Activated T-helper 1 cell treated with Interleukin-2 at 50 U/mL for 16 hours (primary cell): ENCODE measurements at regions not wholly inside any gene's neighbourhood (a gene's known extent, or its start where the extent isn't known, plus 50 kb on each side); places are given as distances from the start of the nearest gene placed in this dataset.
"Not testable (repeated sequence)": the region's sequence is repeated elsewhere in the genome, so short reads cannot be mapped to it uniquely, and the experiment has no call there.

Source experiments
- DNase-seq: peaks from one replicate; pipeline ENCODE4 v3.0.0-alpha.2; 2020; ENCODE audit warnings: low read depth

DNA sequence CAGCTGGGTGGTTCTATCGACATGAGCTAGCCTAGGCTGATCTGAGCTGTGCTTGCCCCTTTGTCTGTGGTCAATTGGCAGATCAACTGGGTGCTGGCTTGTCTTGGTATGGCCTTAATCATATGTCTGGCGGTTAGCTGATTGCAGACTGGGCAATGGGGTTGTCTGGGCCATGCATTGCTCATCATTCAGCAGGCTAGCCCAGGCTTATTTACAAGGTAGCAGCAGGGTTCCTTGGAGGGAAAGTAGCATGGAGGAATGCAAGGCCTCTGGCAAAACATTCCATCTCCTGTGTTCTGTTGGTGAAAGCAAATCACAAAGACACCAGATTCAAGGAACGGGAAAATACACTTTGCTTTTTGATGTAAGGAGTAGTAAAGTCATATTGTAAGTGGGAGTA, 84.0 kb upstream of the IVNS1ABP start:
- DNase-seq, result no peak

DNA sequence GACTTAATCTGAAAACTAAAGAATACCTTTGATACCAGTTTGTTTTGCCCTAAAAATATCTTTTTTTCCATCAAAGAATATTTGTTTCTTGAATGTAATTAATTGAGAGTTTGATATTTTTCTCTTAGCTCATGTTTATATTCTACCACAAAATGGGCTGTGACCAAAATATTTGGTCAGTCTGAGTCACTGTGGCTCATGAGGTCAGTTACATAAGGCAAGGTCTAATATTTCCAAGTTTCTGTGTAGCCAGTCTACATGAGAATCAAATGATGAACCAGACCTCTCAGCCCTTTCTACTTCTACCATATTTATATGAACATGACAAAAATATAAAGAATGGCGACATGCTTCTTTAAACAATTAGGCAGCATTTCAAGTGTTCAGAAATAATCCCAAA, 83.0 kb upstream of the IVNS1ABP start:
- DNase-seq, result no peak

DNA sequence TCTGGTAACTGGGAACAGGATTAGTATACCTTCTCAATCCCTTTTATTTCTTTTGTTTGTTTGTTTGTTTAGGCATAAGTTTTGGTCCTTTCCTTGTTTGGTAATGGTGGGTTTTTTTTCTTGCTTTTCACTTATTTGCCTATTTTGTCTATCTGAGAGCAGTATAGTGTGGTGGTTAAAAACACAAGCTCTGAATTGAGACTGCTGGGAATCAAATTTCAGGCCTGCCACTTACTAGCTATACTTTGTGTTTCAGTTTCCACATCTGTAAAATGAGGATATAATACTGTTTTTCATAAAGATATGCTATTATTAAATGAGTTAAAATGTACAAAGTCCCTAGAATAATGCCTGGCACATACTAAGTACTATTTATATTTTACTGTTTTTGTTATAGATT, 81.6 kb upstream of the IVNS1ABP start:
- no peak for DNase-seq

DNA sequence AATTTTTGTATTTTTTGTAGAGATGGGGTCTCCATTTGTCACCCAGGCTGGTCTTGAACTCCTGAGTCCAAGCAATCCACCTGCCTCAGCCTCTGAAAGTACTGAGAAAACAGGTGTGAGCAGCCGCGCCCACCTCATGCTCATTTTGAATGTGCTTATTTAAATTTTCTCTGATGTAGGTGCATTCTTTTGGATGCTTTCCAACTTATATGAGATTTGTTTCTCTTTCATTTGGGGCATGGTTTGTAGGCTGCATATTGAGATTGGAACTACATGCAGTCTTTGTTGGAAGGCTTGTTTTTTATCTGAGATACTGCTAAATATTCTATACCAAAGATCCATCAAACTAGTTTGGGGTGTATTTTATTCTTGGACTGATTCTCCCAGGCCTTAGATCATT, 81.0 kb upstream of the IVNS1ABP start:
- no peak for DNase-seq

DNA sequence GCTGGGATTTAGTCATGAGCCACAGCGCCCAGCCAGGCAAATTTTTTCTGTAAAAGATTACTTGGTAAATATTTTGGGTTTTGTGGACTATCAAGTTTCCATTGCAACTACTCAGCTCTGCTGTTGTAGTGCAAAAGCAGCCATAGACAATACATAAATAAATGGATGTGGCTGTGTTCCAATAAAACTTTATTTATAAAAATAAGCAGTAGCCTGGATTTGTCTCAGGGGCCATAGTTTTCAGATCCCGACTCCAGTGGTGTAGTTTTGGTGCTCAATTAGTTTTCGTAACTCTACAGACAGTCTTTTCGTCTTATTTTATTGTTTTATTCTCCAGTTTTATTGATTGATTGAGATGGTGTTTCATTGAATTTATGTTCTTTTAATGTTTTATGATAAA, 80.1 kb upstream of the IVNS1ABP start:
- DNase-seq, result no peak

DNA sequence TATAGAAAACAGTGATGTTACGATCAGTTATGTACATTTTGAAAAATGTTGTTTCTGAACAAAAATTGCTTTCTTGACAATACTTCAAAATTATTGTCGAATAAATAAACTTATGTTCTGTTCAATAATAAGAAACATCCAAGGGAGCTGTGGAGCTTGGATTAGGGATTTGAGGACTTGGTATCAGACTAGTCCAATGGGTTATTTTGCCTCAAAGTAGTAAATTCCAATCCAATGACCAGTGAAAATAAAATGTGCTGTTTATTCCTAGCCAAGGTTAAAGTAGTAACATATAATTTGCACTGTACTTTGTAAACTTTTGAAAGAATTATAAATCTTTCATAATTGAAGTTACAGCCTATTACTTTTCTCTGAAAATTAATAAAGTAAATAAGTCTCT, 79.1 kb upstream of the IVNS1ABP start:
- no peak for DNase-seq

DNA sequence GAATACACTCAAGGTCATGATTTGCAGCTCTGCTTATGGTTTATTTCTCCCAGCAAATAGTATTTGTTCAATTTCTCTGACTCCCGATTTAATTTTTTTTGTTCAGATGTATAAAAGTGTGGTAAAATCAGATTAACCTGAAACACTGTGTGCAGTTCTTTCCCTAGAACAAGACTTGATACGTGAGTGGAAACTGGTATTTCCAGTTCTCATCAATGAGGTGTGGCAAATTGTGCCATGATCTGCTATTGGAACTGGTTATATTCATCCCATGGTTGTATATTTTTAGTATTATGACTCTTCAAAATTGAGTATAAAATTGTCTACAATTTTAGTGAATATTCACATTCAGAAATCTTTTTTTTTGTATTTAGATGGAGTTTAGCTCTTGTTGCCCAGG, 76.8 kb upstream of the IVNS1ABP start:
- DNase-seq, result no peak

DNA sequence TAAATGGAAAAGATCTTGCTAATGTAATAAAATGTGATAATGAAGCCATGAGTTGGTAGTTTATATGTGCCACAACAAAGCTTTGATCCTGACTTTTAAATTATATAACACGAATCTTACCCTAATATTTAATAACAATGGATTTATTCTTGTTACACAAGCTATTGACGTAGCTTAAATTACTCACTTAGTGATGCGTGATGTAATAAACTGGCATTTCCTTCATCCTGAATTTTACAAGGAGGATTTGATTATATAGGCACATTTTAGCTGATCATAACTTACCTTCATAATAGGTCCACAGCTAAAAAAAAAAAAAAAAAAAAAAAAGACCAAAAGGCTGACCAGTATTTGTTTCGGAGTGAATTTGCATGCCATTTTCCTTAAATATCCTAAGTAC, 76.2 kb upstream of the IVNS1ABP start:
- DNase-seq, result no peak

DNA sequence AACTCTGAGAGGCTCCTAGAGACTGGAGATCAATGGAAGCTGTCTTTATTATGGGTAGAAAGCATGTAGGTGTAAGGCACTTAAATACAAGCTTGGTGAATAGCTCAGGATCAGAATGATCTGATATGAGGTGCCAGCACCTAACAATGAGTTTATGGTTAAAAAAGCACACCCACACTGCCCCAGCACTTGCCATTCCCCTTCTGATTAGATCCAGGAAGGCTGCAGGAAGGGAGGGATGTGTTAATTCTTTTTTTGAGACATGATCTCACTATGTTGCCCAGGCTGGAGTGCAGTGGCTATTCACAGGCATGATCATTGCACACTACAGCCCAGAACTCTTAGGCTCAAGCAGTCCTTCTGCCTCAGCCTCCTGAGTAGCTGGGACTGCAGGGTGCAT, 71.8 kb upstream of the IVNS1ABP start:
- no peak for DNase-seq

DNA sequence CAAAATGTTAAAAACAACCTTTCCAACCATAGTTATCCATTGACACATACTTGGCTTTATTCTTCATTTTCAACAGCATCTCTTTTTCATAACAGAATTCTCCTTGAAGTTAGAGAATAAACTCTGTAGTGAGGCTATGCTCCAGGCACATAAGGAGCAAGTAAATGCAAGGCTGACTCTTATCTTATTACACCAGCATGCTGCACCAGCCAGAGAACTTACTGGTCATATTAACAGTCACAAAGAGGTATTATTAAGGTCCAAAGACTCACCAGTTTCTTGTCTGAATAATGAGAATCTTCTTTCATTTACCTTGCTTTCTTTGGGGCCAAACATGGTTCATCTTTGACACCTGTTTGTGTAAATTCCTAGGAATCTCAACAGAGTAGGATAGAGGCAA, 71.3 kb upstream of the IVNS1ABP start:
- no peak for DNase-seq

DNA sequence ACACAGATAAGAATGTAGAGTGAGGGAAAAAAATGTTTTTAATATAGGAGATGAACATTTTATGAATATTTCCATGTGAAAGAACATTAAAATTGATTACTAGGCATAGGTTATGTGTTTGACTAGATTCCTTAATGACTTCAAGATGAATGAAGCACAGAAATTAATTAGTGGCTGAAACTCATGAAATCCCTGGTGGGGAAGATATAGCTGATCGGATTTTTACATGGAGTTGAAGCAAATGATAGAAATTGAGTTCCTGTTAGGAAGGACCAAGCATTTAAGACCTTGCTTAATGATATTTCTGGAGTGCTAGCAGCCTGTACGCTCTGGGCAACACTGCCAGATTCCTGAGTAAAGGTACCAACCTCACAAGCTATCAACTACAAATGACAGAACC, 68.9 kb upstream of the IVNS1ABP start:
- no peak for DNase-seq

DNA sequence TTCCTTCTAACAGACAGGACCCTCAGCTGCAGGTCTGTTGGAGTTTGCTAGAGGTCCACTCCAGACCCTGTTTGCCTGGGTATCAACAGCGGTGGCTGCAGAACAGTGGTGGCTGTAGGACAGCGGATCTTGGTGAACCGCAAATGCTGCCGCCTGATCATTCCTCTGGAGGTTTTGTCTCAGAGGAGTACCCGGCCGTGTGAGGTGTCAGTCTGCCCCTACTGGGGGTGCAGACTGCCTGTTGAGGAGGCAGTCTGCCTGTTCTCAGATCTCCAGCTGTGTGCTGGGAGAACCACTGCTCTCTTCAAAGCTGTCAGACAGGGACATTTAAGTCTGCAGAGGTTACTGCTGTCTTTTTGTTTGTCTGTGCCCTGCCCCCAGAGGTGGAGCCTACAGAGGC, 66.8 kb upstream of the IVNS1ABP start:
- not testable (repeated sequence) for DNase-seq

DNA sequence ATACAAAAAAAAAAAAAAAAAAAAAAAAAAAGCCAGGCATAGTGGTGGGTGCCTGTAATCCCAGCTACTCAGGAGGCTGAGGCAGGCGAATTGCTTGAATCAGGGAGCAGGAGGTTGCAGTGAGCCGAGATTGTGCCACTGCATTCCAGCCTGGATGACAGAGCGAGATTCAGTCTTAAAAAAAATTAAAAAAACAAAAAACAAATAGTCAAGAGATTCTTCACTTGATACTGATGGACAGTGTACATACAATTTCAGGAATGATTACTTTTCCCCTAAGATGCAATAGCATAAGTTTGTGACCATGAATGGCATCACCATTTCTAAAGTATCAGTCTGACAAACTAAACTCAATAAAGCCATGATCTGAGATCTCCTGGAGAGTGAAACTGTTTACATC, 60.8 kb upstream of the IVNS1ABP start:
- DNase-seq, result no peak

DNA sequence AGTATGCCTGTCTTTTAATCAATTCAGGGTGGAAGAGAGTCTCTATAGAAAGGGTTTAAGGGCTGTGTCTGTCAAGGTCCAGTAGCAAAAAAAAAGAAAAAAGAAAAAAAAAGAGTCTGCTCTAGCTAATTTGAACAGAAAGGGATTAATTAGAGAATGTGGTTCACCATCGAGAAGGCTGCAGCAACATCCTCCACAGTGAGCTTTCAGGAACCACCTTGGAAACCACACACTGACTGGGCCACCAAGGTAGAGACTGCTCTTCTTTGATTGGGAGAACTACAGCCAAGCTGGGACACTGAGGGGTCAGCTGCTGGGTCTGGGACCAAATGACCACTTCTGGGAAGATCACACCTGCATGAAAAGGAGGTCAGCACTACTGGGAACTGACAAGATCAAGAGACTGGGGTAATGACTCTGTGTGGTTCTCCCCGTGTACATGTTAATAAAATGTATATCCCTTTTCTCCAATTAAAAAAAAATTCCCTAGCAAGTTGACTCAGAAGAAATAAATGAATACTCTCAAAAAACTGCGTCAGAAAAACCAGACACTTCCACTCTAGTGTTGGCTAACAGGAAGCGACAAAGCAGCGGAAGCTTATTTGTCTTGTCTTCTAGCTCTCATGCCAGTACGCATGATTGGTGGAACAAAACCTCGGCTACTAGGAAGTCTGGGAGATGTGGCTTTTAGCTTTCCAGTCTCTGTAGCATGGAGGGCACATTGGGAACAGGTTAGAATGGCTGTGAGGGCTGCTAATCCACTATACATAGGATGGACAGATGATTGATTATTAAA, 60.0 kb upstream of the IVNS1ABP start:
- no peak for DNase-seq

DNA sequence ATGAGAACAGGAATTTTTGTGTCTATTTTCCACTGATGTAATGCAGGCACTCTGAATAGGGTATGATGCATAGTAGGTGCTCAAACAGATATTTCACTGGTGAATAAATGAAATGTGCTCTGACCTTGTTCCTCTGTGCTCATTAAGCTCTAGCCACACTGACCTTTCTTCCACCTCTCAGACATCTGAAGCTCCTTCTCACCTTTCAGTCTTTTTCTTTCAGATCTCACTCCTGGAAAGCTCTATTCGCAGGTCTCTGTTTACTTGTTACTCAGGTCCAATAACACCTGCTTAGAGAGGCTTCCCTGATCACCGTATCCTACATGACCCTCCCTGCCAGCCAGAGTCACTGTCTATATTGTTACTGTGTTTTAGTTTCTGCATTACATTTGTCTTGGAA, 59.2 kb upstream of the IVNS1ABP start:
- DNase-seq, result no peak

DNA sequence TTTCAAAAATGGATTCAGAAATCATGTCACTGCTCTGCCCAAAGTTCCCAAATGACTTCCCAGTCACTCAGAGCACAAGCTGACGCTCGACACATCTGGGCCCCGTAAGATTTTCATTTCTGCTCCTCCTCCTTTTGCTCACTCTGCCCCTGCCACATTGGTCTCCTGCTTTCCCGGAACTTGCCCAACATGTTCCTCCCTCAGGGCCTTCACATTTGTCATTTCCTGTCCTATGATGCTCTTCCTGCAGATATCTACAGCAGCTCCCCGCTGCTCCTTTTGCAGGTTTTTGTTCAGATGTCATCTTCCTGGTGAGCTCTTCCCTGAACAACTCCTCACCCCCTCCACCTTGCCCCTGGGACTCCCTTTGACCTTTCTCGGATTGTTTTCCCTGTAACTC, 58.5 kb upstream of the IVNS1ABP start:
- DNase-seq, result no peak

DNA sequence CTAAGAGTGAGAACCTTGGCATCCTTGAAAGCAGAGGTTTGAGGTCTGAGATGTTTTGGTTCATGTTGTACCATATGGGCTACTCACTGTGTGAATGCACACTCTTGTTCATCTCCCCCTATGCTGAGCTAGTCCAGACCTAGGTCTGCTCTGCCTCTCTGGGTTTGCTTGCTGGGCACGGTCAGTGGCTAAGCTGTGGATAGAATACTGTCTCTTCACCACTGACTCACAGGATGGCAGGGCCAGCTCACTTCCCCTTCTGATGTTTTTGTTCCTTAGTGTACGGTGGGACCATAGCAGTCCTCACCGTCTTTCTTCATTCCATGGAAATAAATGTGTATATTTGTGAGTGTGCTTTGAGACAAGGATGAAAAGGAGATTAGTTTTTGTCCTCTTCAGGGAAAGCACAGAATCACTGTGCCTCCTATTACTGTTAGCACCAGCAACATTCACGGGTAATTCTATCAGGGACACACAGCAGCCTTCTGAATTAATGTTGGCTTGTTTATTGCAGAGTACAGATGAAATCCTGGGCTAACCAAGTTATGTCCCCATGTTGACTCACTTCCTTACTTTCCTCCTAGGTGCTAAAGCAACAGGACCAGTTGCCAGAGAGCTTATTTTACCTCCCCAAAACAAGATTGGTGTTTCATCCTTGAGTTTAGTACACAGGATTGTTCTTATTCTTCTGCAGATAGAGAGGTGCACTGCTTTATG, 56.9 kb upstream of the IVNS1ABP start:
- no peak for DNase-seq

DNA sequence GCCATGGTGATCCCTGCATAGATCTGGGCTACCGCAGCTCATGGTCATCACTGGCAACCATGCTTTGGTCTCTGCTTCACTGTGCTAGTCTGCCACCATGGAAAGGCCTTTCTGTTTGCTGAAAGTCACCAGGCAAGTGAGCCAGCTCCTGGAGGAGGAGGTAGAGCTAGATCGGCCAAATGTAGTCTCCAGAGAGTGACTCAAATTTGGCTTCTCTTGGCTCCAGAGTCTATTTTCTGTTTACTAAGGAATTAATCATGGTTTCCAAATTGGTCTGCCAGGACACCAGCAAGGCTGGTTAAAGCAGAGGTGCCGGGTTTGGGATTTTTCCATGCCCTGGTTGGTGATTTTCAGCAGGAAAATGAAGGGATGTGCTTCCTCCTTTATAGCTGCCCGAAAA, 52.7 kb upstream of the IVNS1ABP start:
- no peak for DNase-seq

DNA sequence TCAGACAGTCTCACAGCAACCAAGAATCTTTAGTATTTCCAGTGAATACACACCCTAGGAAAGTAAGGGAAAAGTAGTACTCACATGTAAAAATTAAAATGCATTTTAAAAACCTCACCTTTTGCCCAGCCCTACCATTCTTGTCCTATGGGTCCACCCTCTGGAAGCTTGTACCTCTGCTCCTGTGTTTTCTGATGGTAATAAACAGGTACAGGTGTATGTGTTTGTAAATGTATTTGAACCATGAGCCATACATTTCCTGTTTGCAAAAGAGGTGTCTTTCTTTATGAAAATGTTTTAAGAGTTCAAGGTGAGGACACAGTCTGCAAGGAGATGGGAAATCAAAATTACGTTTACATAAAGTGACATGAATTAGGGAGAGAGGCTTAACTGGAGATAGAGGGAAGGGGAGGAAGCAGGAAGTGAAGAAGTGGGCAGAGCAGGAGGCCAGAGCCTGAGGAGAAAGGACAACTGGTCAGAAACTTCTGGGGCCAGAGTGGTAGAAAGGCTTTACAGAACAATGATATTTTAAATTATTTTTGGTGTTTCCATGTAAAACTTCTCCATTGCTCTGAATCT, 52.0 kb upstream of the IVNS1ABP start:
- no peak for DNase-seq

DNA sequence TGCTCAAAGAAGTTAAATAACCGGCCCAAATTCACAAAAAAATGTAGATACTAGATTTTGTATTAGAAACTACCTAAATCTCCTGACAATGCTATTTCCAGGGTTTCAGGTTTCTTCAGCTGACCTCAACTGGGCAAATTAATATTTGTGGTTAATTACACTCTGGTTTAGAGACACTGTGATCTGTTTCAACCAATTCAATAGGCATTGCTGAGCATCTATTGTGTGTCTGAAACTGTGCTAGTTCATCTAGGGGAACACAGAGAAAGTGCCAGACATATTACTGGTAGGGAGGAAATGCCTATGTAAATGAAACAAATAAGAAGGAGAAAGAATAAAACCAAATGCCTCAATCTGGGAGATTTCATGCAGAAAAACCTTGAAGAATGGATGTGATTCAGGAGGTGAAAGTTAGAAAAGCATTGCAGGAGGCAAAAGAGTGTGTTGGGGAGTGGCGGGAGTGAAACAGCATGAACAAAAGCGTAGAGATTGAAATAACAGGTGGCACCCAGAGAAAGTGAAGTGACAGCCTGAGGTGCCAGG, 51.3 kb upstream of the IVNS1ABP start:
- DNase-seq, result no peak

DNA sequence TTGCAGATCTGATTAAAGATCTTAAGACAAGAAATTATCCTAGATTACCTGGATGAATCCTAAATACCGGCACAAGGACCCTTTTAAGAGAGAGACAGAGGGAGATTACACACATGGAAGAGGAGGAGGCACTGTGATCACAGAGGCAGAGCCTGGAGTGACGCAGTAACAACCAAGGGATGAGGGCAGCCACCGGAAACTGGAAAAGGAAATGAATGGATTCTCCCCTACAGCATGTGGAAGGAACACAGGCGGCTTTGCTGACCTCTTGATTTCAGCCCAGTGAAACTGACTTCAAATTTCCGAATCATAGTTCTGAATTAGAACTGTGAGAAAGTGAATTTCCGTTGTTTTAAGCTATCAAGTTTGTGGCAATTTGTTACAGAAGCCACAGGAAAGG, 50.2 kb upstream of the IVNS1ABP start:
- no peak for DNase-seq
